ENCODE measurements at regions not wholly inside any gene's neighbourhood (a gene's known extent, or its start where the extent isn't known, plus 50 kb on each side); places are given as distances from the start of the nearest gene placed in this dataset.

DNA sequence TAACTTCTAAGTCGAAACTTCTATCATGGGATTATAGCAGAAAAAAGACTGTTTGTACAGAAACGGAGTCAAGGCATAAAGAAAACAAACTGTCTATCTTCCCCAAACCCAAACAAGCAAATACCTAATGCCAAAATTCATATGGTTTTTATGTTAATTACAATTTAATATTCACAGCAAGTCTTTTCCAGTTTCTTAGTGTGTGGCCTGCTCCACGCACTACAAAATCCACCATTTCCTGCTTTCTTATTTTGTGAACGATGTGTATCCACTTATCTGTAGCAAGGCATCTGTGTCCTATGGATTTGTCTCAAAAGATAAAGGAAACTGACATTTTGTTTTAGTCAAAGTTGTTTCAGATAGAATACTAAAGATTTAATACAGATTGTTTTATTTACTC, 588.0 kb upstream of the CCDC54 start:
- in situ Hi-C loops (cut with MboI; ENCODE audit: low sequenced_read_pairs), result no loop called here

- in situ Hi-C loops (cut with MboI; ENCODE audit: low sequenced_read_pairs), result no loop called here
These were observed 584.5 kb upstream of the CCDC54 start for GRCh38 chr3:106792716-106793115.

DNA sequence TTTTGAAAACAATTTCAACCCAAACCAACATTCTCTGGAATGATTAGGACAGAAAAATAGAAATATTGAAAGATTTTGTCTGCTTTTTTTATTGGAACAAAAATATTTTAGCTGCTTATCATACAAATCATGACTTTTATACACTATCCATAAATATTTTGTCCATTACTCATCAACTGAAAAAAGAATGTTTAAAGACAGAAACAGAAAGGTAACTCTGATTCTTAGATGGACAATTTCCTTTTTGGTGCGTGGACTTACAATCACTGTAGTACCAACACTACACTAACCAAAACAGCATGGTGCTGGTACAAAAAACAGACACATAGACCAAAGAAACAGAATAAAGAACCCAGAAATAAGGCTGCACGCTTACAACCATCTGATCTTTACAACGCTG, 582.8 kb upstream of the CCDC54 start:
- in situ Hi-C loops (cut with MboI; ENCODE audit: low sequenced_read_pairs), result no loop called here

DNA sequence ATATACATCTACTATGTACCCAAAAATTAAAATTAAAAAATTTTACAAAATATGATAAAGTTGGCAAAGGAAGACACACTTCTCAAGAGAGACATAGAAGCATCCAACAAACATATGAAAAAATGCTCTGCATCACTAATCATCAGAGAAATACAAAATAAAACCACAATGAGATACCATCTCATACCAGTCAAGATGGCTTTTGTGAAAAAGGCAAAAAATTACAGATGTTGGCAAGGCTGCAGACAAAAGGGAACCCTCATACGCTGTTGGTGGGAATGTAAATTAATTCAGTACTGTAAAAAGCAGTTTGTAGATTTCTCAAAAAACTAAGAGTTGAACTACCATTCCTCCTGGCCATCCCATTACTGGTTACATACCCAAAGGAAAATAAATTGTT, 581.7 kb upstream of the CCDC54 start:
- in situ Hi-C loops (cut with MboI; ENCODE audit: low sequenced_read_pairs), result no loop called here

DNA sequence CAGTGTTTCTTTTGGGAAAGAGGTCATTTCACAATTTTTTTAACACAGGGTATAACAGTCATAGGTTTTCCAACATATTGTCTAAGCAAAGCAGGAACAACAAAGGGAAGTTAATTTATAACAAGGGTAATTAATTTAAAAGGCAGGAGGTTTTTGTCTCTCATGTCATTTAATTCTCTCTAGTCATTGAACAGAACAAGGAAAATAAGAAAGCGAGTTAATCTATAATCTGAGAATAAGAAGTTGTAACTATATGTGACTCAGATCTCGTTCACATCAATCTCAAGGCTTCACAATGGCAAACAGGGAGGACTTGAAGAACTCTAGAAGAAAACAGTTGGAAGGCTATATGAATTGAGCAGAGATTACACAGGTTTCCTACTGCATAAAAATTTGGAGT, 579.8 kb upstream of the CCDC54 start:
- in situ Hi-C loops (cut with MboI; ENCODE audit: low sequenced_read_pairs), result no loop called here

DNA sequence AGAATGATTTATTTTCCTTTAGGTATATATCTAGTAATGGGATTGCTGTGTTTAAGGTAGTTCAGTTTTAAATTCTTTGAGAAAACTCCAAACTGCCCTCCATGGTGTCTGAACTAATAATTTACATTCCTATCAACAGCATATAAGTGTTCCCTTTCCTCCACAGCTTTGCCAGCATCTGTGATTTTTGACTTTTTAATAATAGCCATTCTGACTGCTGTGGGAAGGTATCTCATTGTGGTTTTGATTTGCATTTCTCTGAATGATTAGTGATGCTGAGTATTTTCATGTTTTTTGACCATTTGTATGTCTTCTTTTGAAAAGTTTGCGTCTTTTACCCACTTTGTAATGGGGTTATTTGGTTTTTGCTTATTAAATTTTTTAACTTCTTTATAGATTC, 571.6 kb upstream of the CCDC54 start:
- in situ Hi-C loops (cut with MboI; ENCODE audit: low sequenced_read_pairs), result no loop called here

DNA sequence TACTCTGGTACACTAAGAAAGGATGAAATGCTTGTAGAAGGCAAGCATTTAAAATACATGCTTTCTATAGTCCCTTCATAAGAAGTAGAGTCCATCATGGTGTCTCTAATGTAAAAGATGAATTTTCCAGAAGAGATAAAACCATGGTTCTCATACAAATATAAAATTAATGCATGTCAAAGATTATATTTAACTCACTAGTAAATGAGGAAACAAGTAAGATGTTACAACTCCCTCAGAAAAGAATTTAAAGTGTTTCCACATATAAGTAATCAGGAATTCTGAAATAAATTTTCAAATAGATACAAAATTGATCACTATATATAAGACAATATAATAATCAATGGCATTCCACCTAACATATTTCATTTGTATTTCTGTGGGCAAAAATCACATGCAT, 570.3 kb upstream of the CCDC54 start:
- in situ Hi-C loops (cut with MboI; ENCODE audit: low sequenced_read_pairs), result no loop called here

DNA sequence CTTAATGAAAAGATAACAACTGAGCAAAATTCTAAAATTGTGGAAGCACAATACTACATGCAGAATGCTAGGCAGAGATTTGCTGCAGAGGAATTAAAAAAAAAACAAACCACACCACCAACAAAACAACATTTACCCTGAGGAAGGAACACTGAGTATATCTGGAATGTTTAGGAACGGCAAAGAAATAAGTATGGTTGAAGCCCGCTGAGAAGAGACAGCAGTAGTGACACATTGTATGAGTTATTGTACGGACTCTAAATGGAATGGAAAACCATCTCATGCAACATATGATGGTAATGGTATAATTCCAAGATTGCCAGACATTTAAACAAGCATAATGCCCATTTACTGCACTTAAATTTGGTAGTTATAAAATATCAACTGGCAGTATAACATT, 568.2 kb upstream of the CCDC54 start:
- in situ Hi-C loops (cut with MboI; ENCODE audit: low sequenced_read_pairs), result no loop called here

GRCh38 chr3:106809623-106810299, 567.5 kb upstream of the CCDC54 start:
- in situ Hi-C loops (cut with MboI; ENCODE audit: low sequenced_read_pairs), result no loop called here

DNA sequence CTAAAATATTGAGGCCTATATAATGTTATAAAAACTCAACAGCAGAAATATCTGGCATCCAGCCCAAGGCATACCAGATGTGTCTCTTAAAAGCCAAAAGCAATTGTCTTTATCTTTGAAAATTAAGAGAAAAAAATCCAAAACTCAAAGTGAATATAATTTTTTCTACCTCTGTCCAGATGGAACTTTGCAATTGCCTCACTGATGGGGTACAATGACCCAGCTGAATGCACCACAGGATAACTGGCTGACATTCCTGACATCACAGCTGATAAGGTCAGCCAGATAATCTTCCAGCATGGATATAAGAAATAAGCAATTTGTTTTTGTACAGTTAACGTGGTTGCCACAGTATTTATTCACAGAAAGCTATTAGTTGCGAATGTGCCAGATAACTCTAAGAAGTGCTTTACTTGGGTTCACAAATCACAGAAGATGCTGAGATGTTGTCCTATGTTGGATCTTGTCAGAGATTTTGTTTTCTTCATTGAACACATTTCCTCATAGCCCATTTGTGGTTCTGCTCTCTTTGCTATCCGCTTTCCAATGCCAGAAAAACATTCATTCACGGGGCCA, 566.9 kb upstream of the CCDC54 start:
- in situ Hi-C loops (cut with MboI; ENCODE audit: low sequenced_read_pairs), result no loop called here

GRCh38 chr3:106811376-106811775, 565.9 kb upstream of the CCDC54 start:
- in situ Hi-C loops (cut with MboI; ENCODE audit: low sequenced_read_pairs), result no loop called here

- in situ Hi-C loops (cut with MboI; ENCODE audit: low sequenced_read_pairs), result no loop called here
These were observed 563.5 kb upstream of the CCDC54 start for GRCh38 chr3:106813742-106814141.

GRCh38 chr3:106814231-106814630, 563.0 kb upstream of the CCDC54 start:
- in situ Hi-C loops (cut with MboI; ENCODE audit: low sequenced_read_pairs), result no loop called here

GRCh38 chr3:106816838-106817237, 560.4 kb upstream of the CCDC54 start:
- in situ Hi-C loops (cut with MboI; ENCODE audit: low sequenced_read_pairs), result no loop called here

- in situ Hi-C loops (cut with MboI; ENCODE audit: low sequenced_read_pairs), result no loop called here
These were observed 559.5 kb upstream of the CCDC54 start for GRCh38 chr3:106817706-106818105.

DNA sequence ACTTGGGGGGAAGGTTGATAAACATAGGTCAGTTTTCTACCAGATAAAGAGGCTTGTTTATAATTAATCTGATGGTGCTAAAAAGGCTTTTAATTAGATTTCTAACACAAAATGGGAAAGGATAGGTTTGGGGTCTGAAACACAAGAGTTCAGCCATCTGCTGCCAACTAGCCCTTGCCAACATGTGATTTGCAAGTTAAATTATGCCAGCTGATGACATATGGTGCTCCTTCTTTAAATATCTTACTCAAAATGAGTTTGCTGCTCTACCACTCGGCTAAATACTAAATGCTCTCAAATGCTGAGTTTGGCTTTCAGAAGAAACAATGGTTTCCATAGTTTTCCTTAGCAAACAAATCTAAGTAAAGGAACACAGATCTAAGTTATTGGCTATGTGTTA, 557.8 kb upstream of the CCDC54 start:
- in situ Hi-C loops (cut with MboI; ENCODE audit: low sequenced_read_pairs), result no loop called here

- in situ Hi-C loops (cut with MboI; ENCODE audit: low sequenced_read_pairs), result no loop called here
These were observed 556.4 kb upstream of the CCDC54 start for GRCh38 chr3:106820726-106821362.

- in situ Hi-C loops (cut with MboI; ENCODE audit: low sequenced_read_pairs), result no loop called here
These were observed 555.4 kb upstream of the CCDC54 start for GRCh38 chr3:106821801-106822200.

GRCh38 chr3:106822204-106822603, 555.0 kb upstream of the CCDC54 start:
- in situ Hi-C loops (cut with MboI; ENCODE audit: low sequenced_read_pairs), result no loop called here

GRCh38 chr3:106823701-106824100, 553.5 kb upstream of the CCDC54 start:
- in situ Hi-C loops (cut with MboI; ENCODE audit: low sequenced_read_pairs), result no loop called here

- in situ Hi-C loops (cut with MboI; ENCODE audit: low sequenced_read_pairs), result no loop called here
These were observed 552.4 kb upstream of the CCDC54 start for GRCh38 chr3:106824856-106825255.

GRCh38 chr3:106825962-106826605, 551.2 kb upstream of the CCDC54 start:
- in situ Hi-C loops (cut with MboI; ENCODE audit: low sequenced_read_pairs), result no loop called here

Measured in HL-60/S4 (cell line).